A549 (cell line): ENCODE measurements at regions not wholly inside any gene's neighbourhood (a gene's known extent, or its start where the extent isn't known, plus 50 kb on each side); places are given as distances from the start of the nearest gene placed in this dataset.
"Not testable (repeated sequence)": the region's sequence is repeated elsewhere in the genome, so short reads cannot be mapped to it uniquely, and the experiment has no call there.

ENCODE experiments used
- ATAC-seq, 2 experiments: fragments of 200-7000 bp in 1 of 2; fragments of >200 bp in 1 of 2; cut with Nextera tagmentation in 1 of 2; cut with Tn5 transposase in 1 of 2; 3 replicates each; pipeline versions ENCODE4 v1.8.0 to v1.9.1; 2018 to 2020; ENCODE audit warnings: mild to moderate bottlenecking in 1 of 2, moderate library complexity in 1 of 2
- CTCF ChIA-PET: fragments of 300-600 bp; sonication (Branson Sonifier 250); formaldehyde crosslinking; extraction: SDS; loops from one replicate; lab custom pipeline; 2021; ENCODE audit warnings: antibody characterized with exemption, inconsistent platforms; lab: Yijun Ruan, JAX
- POLR2A ChIA-PET: fragments of 350-600 bp; formaldehyde crosslinking; extraction: SDS; loops from one replicate; lab custom pipeline; 2021; ENCODE audit warnings: antibody characterized with exemption, inconsistent platforms; lab: Yijun Ruan, JAX
- DNase-seq, 2 experiments: peaks; one replicate each; pipeline versions ENCODE4 v3.0.0 to v3.0.0-alpha.2; 2011 to 2016; ENCODE audit warnings: low read depth in 1 of 2, low spot score in 1 of 2
- FAIRE-seq: peaks from 2 replicates; lab custom pipeline; 2011; peaks lifted over from hg19 to GRCh38; lab: Jason Lieb, UNC
- H3K27ac ChIP-seq, 2 experiments: fragments of >200 bp; sonication (Bioruptor Twin); formaldehyde crosslinking; 3 replicates each; pipeline ENCODE4 v1.5.1; 2016 to 2017
- H3K4me1 ChIP-seq: fragments of >200 bp; sonication (Bioruptor Twin); formaldehyde crosslinking; 3 replicates; pipeline ENCODE4 v1.6.1; 2016
- H3K4me2 ChIP-seq: fragments of >200 bp; sonication (Bioruptor Twin); formaldehyde crosslinking; 3 replicates; pipeline ENCODE4 v1.6.1; 2016
- H3K4me3 ChIP-seq: fragments of >200 bp; sonication (Bioruptor Twin); formaldehyde crosslinking; 3 replicates; pipeline ENCODE4 v1.5.1; 2016
- H3K9me3 ChIP-seq: fragments of >200 bp; sonication (Bioruptor Twin); formaldehyde crosslinking; 3 replicates; pipeline ENCODE4 v1.6.1; 2016
- ATOH8 ChIP-seq: fragments of 250-450 bp; sonication (Bioruptor Pico); IDR thresholded peaks from 2 replicates; pipeline ENCODE4 v1.5.0; 2020; ENCODE audit warnings: low read depth, mild to moderate bottlenecking, moderate library complexity
- CBX2 ChIP-seq: fragments of 200-600 bp; sonication (generic); IDR thresholded peaks from 2 replicates; pipeline ENCODE4 v1.6.1; 2016; ENCODE audit warnings: low read depth, mild to moderate bottlenecking, borderline replicate concordance
- CBX8 ChIP-seq: fragments of 200-600 bp; sonication (generic); IDR thresholded peaks from 2 replicates; pipeline ENCODE4 v1.6.1; 2016
- CHD2 ChIP-seq: fragments of 150-350 bp; IDR thresholded peaks from 2 replicates; pipeline ENCODE4 v1.6.1; 2014; ENCODE audit warnings: low read length; ENCODE audit not compliant: partially characterized antibody
- CHD4 ChIP-seq: fragments of 200-600 bp; sonication (generic); IDR thresholded peaks from 2 replicates; pipeline ENCODE4 v1.6.1; 2016; ENCODE audit warnings: antibody characterized with exemption, mild to moderate bottlenecking, borderline replicate concordance
- E2F6 ChIP-seq: IDR thresholded peaks from 2 replicates; pipeline ENCODE4 v1.6.1; 2012; ENCODE audit warnings: low read depth, borderline replicate concordance
- EHF ChIP-seq: fragments of 250-450 bp; sonication (Bioruptor Pico); IDR thresholded peaks from 2 replicates; pipeline ENCODE4 v1.5.0; 2020; ENCODE audit warnings: mild to moderate bottlenecking
- EP300 ChIP-seq, 2 experiments: fragments of >200 bp; sonication (Bioruptor Twin); formaldehyde crosslinking; IDR thresholded peaks; 2 replicates in 1 of 2; 3 replicates in 1 of 2; pipeline ENCODE4 v1.6.1; 2016 to 2017
- FOSL2 ChIP-seq, 2 experiments: fragments of 450-650 bp in 1 of 2; fragments of >200 bp in 1 of 2; sonication (Bioruptor Twin) in 1 of 2; formaldehyde crosslinking; IDR thresholded peaks; 2 replicates each; pipeline versions ENCODE4 v1.5.0 to v1.6.1; 2016 to 2020; ENCODE audit warnings: mild to moderate bottlenecking in 1 of 2, moderate library complexity in 1 of 2
- HDAC2 ChIP-seq: fragments of 200-600 bp; sonication (generic); IDR thresholded peaks from 2 replicates; pipeline ENCODE4 v1.6.1; 2016
- HEYL ChIP-seq: fragments of 250-450 bp; sonication (Bioruptor Pico); IDR thresholded peaks from 2 replicates; pipeline ENCODE4 v1.8.0; 2021; ENCODE audit warnings: mild to moderate bottlenecking, moderate library complexity
- HOXB5 ChIP-seq: fragments of 250-450 bp; sonication (Bioruptor Pico); IDR thresholded peaks from 2 replicates; pipeline ENCODE4 v1.5.0; 2020; ENCODE audit warnings: mild to moderate bottlenecking, moderate library complexity
- MAFK ChIP-seq: fragments of 450-650 bp; IDR thresholded peaks from 2 replicates; pipeline ENCODE4 v1.6.1; 2014; ENCODE audit not compliant: partially characterized antibody
- MYC ChIP-seq: IDR thresholded peaks from 2 replicates; pipeline ENCODE4 v1.6.1; 2012; ENCODE audit warnings: mild to moderate bottlenecking, inconsistent platforms, low read length, improper control_type of control experiment, borderline replicate concordance
- PBX3 ChIP-seq: IDR thresholded peaks from 2 replicates; pipeline ENCODE4 v1.6.1; 2012
- POLR2A ChIP-seq: IDR thresholded peaks from 2 replicates; pipeline ENCODE4 v1.6.1; 2012; ENCODE audit warnings: mild to moderate bottlenecking, low read length
- RAD21 ChIP-seq, 2 experiments: fragments of >200 bp in 1 of 2; sonication (Bioruptor Twin) in 1 of 2; formaldehyde crosslinking in 1 of 2; IDR thresholded peaks in 1 of 2; conservative IDR thresholded peaks in 1 of 2; 2 replicates in 1 of 2; 3 replicates in 1 of 2; pipeline ENCODE4 v1.6.1; 2012 to 2018; ENCODE audit warnings: inconsistent platforms in 1 of 2
- SMC3 ChIP-seq: fragments of >200 bp; sonication (Bioruptor Twin); formaldehyde crosslinking; IDR thresholded peaks from 3 replicates; pipeline ENCODE4 v1.6.1; 2018; ENCODE audit warnings: inconsistent platforms
- TP53 ChIP-seq: fragments of 250-450 bp; sonication (Bioruptor Pico); IDR thresholded peaks from 2 replicates; pipeline ENCODE4 v1.5.0; 2021; ENCODE audit warnings: mild to moderate bottlenecking, moderate library complexity
- ZFP36 ChIP-seq: fragments of 450-650 bp; IDR thresholded peaks from 2 replicates; pipeline ENCODE4 v1.6.1; 2014; ENCODE audit warnings: borderline replicate concordance; ENCODE audit not compliant: partially characterized antibody
- WGBS: methylation state at CpG from one replicate; pipeline ENCODE4 v1.1.6; 2017; ENCODE audit errors: missing lambda C conversion rate; 5-methylcytosine and 5-hydroxymethylcytosine counted together
- TF ChIP-seq, protein P1 (sequence below): fragments of 200-600 bp; sonication (generic); IDR thresholded peaks from 2 replicates; pipeline ENCODE4 v1.6.1; 2016; ENCODE audit warnings: antibody characterized with exemption, mild to moderate bottlenecking, moderate library complexity

DNA sequence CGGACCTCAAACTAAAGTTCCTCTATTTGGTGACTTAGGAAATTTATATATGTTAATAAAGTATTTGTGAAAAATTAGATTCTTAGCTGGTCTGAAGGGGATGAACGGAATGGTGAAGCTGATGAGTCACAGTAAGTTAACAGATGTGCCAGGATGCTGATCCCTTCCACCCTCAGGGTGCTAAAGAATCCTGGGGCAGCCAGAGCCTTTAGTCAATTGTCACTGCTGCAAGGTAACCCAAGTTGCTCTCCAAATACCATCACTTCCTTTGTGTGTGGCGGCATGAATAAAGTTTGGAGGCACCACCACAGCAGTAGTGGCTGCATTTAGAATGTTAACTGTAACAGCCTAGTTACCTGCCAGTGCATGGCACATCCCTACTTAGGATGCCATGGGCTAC, 222.6 kb upstream of the PPP1R3A start:
- H3K4me1 ChIP-seq: no peaks in the 10 kb centered on the region
- DNase-seq: no peak
- no peak for FAIRE-seq
- H3K4me3 ChIP-seq: no peak overlapping the region
- no peak overlapping the region for H3K4me2 ChIP-seq
- ATAC-seq: no peak
- no peak for TF ChIP-seq FOSL2 (IDR thresholded peaks at IDR 0.05)
- TF ChIP-seq FOSL2 (CRISPR knock-in tag; IDR thresholded peaks at IDR 0.05): no peak
- TF ChIP-seq CBX8: no peak
- no peak for TF ChIP-seq RAD21 (conservative IDR thresholded peaks at IDR 0.05 in 1 of 2, IDR thresholded peaks at IDR 0.05 in 1 of 2)
- WGBS: 14% methylated on average over 3 of the region's 3 CpGs
- H3K27ac ChIP-seq: no peak overlapping the region
- no peaks in the 10 kb centered on the region for H3K9me3 ChIP-seq
- ChIA-PET CTCF (no interaction called here), POLR2A (no interaction called here)

GRCh38 chr7:114140561-114140960, 221.8 kb upstream of the PPP1R3A start:
- ChIA-PET CTCF (no interaction called here), POLR2A (no interaction called here)
- Histone ChIP-seq H3K4me1 (no peaks in the 10 kb centered on the region), H3K4me2 (no peak overlapping the region), H3K27ac (no peak overlapping the region), H3K9me3 (no peaks in the 10 kb centered on the region), H3K4me3 (no peak overlapping the region)
- ATAC-seq: no peak
- DNase-seq: no peak
- no peak for FAIRE-seq
- TF ChIP-seq CHD4: no peak
- TF ChIP-seq EHF (CRISPR knock-in tag): no peak
- TF ChIP-seq HDAC2: no peak
- TF ChIP-seq CBX2: no peak
- TF ChIP-seq E2F6: no peak
- no peak for TF ChIP-seq CHD2
- no peak for TF ChIP-seq SMC3
- WGBS: 50% methylated on average over 1 of the region's 1 CpG

- ATAC-seq, POLR2A ChIA-PET, H3K27ac ChIP-seq, H3K4me2 ChIP-seq, DNase-seq, H3K9me3 ChIP-seq, H3K4me1 ChIP-seq, H3K4me3 ChIP-seq, FAIRE-seq: not testable (repeated sequence)
- WGBS: 41% methylated on average over 5 of the region's 5 CpGs
- CTCF ChIA-PET: interaction anchor here (0.6 kb wide), 1 partner anchor 873 kb away, joined by 3 read pairs; no protein-coding TSS in a partner anchor
Observed at GRCh38 chr7:114139690-114140089, 220.9 kb upstream of the PPP1R3A start.

DNA sequence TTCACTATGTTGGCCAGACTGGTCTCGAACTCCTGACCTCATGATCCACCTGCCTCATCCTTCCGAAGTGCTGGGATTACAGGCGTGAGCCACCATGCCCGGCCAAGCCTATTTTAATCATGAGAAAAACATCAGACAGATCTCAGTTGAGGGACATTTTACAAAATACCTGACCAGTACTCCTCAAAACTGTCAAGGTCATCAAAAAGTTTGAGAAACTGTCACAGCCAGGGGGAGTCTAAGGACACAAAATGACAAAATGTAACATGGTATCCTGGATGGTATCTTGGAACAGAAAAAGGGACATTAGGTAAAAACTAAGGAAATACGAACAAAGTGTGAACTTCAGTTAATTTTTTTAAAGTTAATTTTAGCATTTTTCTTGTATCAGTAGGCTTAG, 219.8 kb upstream of the PPP1R3A start:
- FAIRE-seq (no peak), DNase-seq (no peak), ATAC-seq (no peak)
- POLR2A ChIA-PET: no interaction called here
- TF ChIP-seq MAFK: peak; percentile 75
- no peak for TF ChIP-seq HEYL (CRISPR knock-in tag)
- TF ChIP-seq ZFP36: no peak
- TF ChIP-seq HOXB5 (CRISPR knock-in tag): no peak
- TF ChIP-seq PBX3: no peak
- H3K27ac ChIP-seq: no peak overlapping the region
- no peak overlapping the region for H3K4me2 ChIP-seq
- CTCF ChIA-PET: no interaction called here
- no peaks in the 10 kb centered on the region for H3K9me3 ChIP-seq
- no peaks in the 10 kb centered on the region for H3K4me1 ChIP-seq
- 27% methylated on average over 5 of the region's 5 CpGs for WGBS
- no peak overlapping the region for H3K4me3 ChIP-seq

DNA sequence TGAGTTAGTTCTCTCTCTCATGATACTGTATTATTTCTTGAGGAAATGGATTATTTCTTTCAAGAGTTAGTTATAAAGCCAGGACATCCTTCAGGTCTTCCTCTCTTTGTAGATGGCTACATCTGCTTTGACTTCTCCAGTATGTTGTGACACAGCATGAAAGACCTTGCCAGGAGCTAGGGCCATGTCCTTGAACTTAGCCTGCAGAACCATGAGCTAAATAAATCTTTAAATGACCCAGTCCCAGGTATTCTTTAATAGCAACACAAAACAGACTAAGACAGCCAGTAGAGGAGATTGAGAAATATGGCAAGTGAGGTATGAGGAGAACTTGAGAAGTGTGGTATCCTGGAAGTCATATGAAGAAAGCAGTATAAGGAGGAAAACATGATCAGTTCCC, 214.9 kb upstream of the PPP1R3A start:
- H3K4me1 ChIP-seq: no peaks in the 10 kb centered on the region
- FAIRE-seq (no peak), DNase-seq (no peak), ATAC-seq (no peak)
- POLR2A ChIA-PET: no interaction called here
- no peak overlapping the region for H3K27ac ChIP-seq
- H3K4me2 ChIP-seq: no peak overlapping the region
- CTCF ChIA-PET: no interaction called here
- no peak overlapping the region for H3K4me3 ChIP-seq
- no peaks in the 10 kb centered on the region for H3K9me3 ChIP-seq
- TF ChIP-seq ATOH8 (CRISPR knock-in tag) (no peak), MAFK (no peak), POLR2A (no peak), MYC (no peak), EP300 (IDR thresholded peaks at IDR 0.05) (no peak), TP53 (CRISPR knock-in tag) (no peak)
- TF ChIP-seq, protein P1, sequence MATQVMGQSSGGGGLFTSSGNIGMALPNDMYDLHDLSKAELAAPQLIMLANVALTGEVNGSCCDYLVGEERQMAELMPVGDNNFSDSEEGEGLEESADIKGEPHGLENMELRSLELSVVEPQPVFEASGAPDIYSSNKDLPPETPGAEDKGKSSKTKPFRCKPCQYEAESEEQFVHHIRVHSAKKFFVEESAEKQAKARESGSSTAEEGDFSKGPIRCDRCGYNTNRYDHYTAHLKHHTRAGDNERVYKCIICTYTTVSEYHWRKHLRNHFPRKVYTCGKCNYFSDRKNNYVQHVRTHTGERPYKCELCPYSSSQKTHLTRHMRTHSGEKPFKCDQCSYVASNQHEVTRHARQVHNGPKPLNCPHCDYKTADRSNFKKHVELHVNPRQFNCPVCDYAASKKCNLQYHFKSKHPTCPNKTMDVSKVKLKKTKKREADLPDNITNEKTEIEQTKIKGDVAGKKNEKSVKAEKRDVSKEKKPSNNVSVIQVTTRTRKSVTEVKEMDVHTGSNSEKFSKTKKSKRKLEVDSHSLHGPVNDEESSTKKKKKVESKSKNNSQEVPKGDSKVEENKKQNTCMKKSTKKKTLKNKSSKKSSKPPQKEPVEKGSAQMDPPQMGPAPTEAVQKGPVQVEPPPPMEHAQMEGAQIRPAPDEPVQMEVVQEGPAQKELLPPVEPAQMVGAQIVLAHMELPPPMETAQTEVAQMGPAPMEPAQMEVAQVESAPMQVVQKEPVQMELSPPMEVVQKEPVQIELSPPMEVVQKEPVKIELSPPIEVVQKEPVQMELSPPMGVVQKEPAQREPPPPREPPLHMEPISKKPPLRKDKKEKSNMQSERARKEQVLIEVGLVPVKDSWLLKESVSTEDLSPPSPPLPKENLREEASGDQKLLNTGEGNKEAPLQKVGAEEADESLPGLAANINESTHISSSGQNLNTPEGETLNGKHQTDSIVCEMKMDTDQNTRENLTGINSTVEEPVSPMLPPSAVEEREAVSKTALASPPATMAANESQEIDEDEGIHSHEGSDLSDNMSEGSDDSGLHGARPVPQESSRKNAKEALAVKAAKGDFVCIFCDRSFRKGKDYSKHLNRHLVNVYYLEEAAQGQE: no peak
